H1 (cell line): ENCODE measurements at regions not wholly inside any gene's neighbourhood (a gene's known extent, or its start where the extent isn't known, plus 50 kb on each side); places are given as distances from the start of the nearest gene placed in this dataset.

Source experiments
- CTBP2 ChIP-seq: IDR thresholded peaks from 2 replicates; pipeline ENCODE4 v1.7.0; 2011; ENCODE audit warnings: borderline replicate concordance, mild to moderate bottlenecking, moderate library complexity, mixed read lengths, low read length; ENCODE audit not compliant: insufficient read depth, insufficient read length
- GTF2F1 ChIP-seq: IDR thresholded peaks from 2 replicates; pipeline ENCODE4 v1.6.1; 2012; ENCODE audit warnings: low read depth, low read length, improper control_type of control experiment, borderline replicate concordance
- NANOG ChIP-seq: IDR thresholded peaks from 2 replicates; pipeline ENCODE4 v1.6.1; 2011; ENCODE audit warnings: low read length, low read depth, mild to moderate bottlenecking, inconsistent platforms; ENCODE audit not compliant: insufficient read depth, poor library complexity, severe bottlenecking
- RBBP5 ChIP-seq: IDR thresholded peaks from 2 replicates; pipeline ENCODE4 v1.7.1; 2012; ENCODE audit warnings: low read depth, mild to moderate bottlenecking, inconsistent platforms, low read length, moderate library complexity, borderline replicate concordance

- no peak for TF ChIP-seq NANOG
- no peak for TF ChIP-seq CTBP2
- no peak for TF ChIP-seq RBBP5
- TF ChIP-seq GTF2F1: no peak
Measured at GRCh38 chr7:11243739-11244138, 270.1 kb downstream of the PHF14 start (continued).
